ENCODE measurements at regions not wholly inside any gene's neighbourhood (a gene's known extent, or its start where the extent isn't known, plus 50 kb on each side); places are given as distances from the start of the nearest gene placed in this dataset.

- H3K79me2 ChIP-seq (ENCODE audit: insufficient read depth, low read depth, low read length), result no peaks in the 10 kb centered on the region
- CTCF ChIA-PET (ENCODE audit: unreplicated experiment), result no interaction called here
- H3K4me2 ChIP-seq (ENCODE audit: low read length), result no peak overlapping the region
- H4K20me1 ChIP-seq (ENCODE audit: insufficient read depth, low read length), result no peaks in the 10 kb centered on the region
- TF ChIP-seq, protein P1, sequence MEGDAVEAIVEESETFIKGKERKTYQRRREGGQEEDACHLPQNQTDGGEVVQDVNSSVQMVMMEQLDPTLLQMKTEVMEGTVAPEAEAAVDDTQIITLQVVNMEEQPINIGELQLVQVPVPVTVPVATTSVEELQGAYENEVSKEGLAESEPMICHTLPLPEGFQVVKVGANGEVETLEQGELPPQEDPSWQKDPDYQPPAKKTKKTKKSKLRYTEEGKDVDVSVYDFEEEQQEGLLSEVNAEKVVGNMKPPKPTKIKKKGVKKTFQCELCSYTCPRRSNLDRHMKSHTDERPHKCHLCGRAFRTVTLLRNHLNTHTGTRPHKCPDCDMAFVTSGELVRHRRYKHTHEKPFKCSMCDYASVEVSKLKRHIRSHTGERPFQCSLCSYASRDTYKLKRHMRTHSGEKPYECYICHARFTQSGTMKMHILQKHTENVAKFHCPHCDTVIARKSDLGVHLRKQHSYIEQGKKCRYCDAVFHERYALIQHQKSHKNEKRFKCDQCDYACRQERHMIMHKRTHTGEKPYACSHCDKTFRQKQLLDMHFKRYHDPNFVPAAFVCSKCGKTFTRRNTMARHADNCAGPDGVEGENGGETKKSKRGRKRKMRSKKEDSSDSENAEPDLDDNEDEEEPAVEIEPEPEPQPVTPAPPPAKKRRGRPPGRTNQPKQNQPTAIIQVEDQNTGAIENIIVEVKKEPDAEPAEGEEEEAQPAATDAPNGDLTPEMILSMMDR (conservative IDR thresholded peaks at IDR 0.05; ENCODE audit: low read length), result no peak
- no peak for TF ChIP-seq EZH2phosphoT487 (IDR thresholded peaks at IDR 0.05; ENCODE audit: borderline replicate concordance, low read depth, low read length)
- POLR2A ChIA-PET, result no interaction called here
- H3K36me3 ChIP-seq (ENCODE audit: insufficient read depth, low read length), result no peaks in the 10 kb centered on the region
- H3K9me3 ChIP-seq (ENCODE audit: low read length), result no peaks in the 10 kb centered on the region
- no peaks in the 10 kb centered on the region for H3K4me1 ChIP-seq (ENCODE audit: insufficient read depth, low read length, poor library complexity, severe bottlenecking)
- no peaks in the 10 kb centered on the region for H3K9me2 ChIP-seq (ENCODE audit: insufficient read depth, low read length)
- H3K27ac ChIP-seq (ENCODE audit: low read depth, low read length, poor library complexity, severe bottlenecking), result no peak overlapping the region
- no peak overlapping the region for H3K4me3 ChIP-seq (ENCODE audit: low read depth, low read length, poor library complexity, severe bottlenecking)
- intact Hi-C loops (cut with micrococcal nuclease; ENCODE audit: unreplicated experiment), result no loop called here
- no peak overlapping the region for H2AFZ ChIP-seq (ENCODE audit: low read length)
- BruUV-seq (replicated peaks), result no TSS peak
- no peak for DNase-seq (ENCODE audit: low spot score)
Measured at GRCh38 chr13:56953965-56954364, 186.8 kb upstream of the PRR20A start.

DNA sequence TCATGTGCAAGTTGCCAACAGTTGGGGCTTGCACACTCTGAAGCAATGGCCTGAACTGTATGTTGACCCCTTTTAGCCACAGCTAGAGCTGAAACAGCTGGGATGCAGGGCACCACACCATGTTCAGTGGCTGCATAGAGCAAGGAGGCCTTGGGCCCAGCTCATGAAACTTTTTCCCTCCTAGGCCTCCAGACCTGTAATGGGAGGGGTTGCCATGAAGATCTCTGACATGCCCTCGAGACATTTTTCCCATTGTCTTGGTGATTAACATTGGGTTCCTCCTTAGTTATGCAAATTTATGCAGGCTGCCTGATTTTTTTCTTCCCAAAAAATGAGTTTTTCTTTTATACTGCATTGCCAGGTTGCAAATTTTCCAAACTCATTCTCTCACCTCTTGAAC is 165.1 kb upstream of the PRR20A start:
- H3K27ac ChIP-seq (ENCODE audit: low read depth, low read length, poor library complexity, severe bottlenecking), result no peak overlapping the region
- H2AFZ ChIP-seq (ENCODE audit: low read length), result no peak overlapping the region
- no peaks in the 10 kb centered on the region for H3K9me2 ChIP-seq (ENCODE audit: insufficient read depth, low read length)
- intact Hi-C loops (cut with micrococcal nuclease; ENCODE audit: unreplicated experiment), result no loop called here
- no peak for DNase-seq (ENCODE audit: low spot score)
- H3K9me3 ChIP-seq (ENCODE audit: low read length), result no peaks in the 10 kb centered on the region
- no peak overlapping the region for H3K4me3 ChIP-seq (ENCODE audit: low read depth, low read length, poor library complexity, severe bottlenecking)
- POLR2A ChIA-PET, result no interaction called here
- H3K4me1 ChIP-seq (ENCODE audit: insufficient read depth, low read length, poor library complexity, severe bottlenecking), result no peaks in the 10 kb centered on the region
- TF ChIP-seq EZH2phosphoT487 (IDR thresholded peaks at IDR 0.05; ENCODE audit: borderline replicate concordance, low read depth, low read length), result no peak
- TF ChIP-seq, protein P1 (conservative IDR thresholded peaks at IDR 0.05; ENCODE audit: low read length), result no peak
- no TSS peak for BruUV-seq (replicated peaks)
- H3K4me2 ChIP-seq (ENCODE audit: low read length), result no peak overlapping the region
- no peaks in the 10 kb centered on the region for H3K36me3 ChIP-seq (ENCODE audit: insufficient read depth, low read length)
- H4K20me1 ChIP-seq (ENCODE audit: insufficient read depth, low read length), result no peaks in the 10 kb centered on the region
- CTCF ChIA-PET (ENCODE audit: unreplicated experiment), result no interaction called here
- no peaks in the 10 kb centered on the region for H3K79me2 ChIP-seq (ENCODE audit: insufficient read depth, low read depth, low read length)

GRCh38 chr13:56980856-56981255 is 159.9 kb upstream of the PRR20A start:
- no peaks in the 10 kb centered on the region for H3K36me3 ChIP-seq (ENCODE audit: insufficient read depth, low read length)
- no peaks in the 10 kb centered on the region for H4K20me1 ChIP-seq (ENCODE audit: insufficient read depth, low read length)
- H3K4me1 ChIP-seq (ENCODE audit: insufficient read depth, low read length, poor library complexity, severe bottlenecking), result no peaks in the 10 kb centered on the region
- H3K4me3 ChIP-seq (ENCODE audit: low read depth, low read length, poor library complexity, severe bottlenecking), result no peak overlapping the region
- ChIA-PET POLR2A (no interaction called here), CTCF (ENCODE audit: unreplicated experiment) (no interaction called here)
- no peak overlapping the region for H3K27ac ChIP-seq (ENCODE audit: low read depth, low read length, poor library complexity, severe bottlenecking)
- BruUV-seq (replicated peaks), result no TSS peak
- no peak overlapping the region for H3K4me2 ChIP-seq (ENCODE audit: low read length)
- intact Hi-C loops (cut with micrococcal nuclease; ENCODE audit: unreplicated experiment), result no loop called here
- no peak for DNase-seq (ENCODE audit: low spot score)
- no peaks in the 10 kb centered on the region for H3K79me2 ChIP-seq (ENCODE audit: insufficient read depth, low read depth, low read length)
- TF ChIP-seq EZH2phosphoT487 (IDR thresholded peaks at IDR 0.05; ENCODE audit: borderline replicate concordance, low read depth, low read length), result no peak
- TF ChIP-seq, protein P1 (conservative IDR thresholded peaks at IDR 0.05; ENCODE audit: low read length), result no peak
- H3K9me2 ChIP-seq (ENCODE audit: insufficient read depth, low read length), result no peaks in the 10 kb centered on the region
- H2AFZ ChIP-seq (ENCODE audit: low read length), result no peak overlapping the region
- no peaks in the 10 kb centered on the region for H3K9me3 ChIP-seq (ENCODE audit: low read length)
